Esophagus muscularis mucosa (tissue), 4 donors: ENCODE measurements at regions not wholly inside any gene's neighbourhood (a gene's known extent, or its start where the extent isn't known, plus 50 kb on each side); places are given as distances from the start of the nearest gene placed in this dataset.

ENCODE experiments used
- EP300 ChIP-seq: sonication (generic); formaldehyde crosslinking; IDR thresholded peaks from one replicate; pipeline ENCODE4 v1.6.1; 2017; ENCODE audit warnings: antibody characterized with exemption
- POLR2A ChIP-seq: fragments of 450-650 bp; IDR thresholded peaks from one replicate; pipeline ENCODE4 v1.6.1; 2017; ENCODE audit warnings: antibody characterized with exemption, moderate library complexity, mild to moderate bottlenecking, low read depth
- POLR2AphosphoS5 ChIP-seq, 2 donors: sonication (generic); formaldehyde crosslinking; IDR thresholded peaks; one replicate each; pipeline ENCODE4 v1.6.1; 2017; ENCODE audit warnings: antibody characterized with exemption in 2 of 2
- TF ChIP-seq, protein P1 (sequence below), 3 experiments: fragments of 200-600 bp in 2 of 3; fragments of 450-650 bp in 1 of 3; sonication (generic) in 2 of 3; IDR thresholded peaks; one replicate each; pipeline ENCODE4 v1.5.1; 2017 to 2019; ENCODE audit warnings: antibody characterized with exemption in 3 of 3, mild to moderate bottlenecking in 2 of 3, moderate library complexity in 1 of 3

DNA sequence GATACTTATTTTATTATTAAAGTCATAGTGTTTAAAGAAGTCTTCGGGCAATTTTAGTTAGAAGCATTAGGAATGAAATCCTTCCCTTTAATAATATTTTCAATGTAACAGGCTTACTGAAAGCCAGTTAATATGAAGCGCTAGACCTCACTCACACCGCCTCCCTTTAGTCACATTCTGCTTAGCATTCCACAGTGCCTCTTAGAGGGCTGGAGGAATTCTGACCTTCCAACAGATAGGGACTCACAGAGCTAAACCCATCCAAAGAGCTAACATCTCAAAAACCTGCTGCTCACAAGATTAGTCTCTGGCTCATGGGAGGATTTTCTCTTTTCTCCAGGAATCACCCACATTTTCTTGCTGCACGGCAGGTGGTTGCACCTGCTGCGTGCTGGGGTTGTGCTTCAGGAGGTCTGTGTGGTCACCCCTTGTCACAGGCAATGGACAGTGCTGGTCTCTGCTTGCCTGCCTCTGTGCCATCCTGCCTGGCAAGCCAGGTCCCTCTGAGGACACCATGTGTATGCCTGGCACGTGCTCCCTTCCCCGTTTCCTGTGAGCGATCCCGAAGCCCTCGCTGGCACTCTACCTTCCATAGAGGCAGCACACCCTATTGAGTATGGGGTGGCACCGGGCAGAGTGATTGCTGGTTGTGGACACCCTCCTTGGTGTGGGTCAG lies 91.8 kb downstream of the KLF6 start:
- TF ChIP-seq, protein P1, sequence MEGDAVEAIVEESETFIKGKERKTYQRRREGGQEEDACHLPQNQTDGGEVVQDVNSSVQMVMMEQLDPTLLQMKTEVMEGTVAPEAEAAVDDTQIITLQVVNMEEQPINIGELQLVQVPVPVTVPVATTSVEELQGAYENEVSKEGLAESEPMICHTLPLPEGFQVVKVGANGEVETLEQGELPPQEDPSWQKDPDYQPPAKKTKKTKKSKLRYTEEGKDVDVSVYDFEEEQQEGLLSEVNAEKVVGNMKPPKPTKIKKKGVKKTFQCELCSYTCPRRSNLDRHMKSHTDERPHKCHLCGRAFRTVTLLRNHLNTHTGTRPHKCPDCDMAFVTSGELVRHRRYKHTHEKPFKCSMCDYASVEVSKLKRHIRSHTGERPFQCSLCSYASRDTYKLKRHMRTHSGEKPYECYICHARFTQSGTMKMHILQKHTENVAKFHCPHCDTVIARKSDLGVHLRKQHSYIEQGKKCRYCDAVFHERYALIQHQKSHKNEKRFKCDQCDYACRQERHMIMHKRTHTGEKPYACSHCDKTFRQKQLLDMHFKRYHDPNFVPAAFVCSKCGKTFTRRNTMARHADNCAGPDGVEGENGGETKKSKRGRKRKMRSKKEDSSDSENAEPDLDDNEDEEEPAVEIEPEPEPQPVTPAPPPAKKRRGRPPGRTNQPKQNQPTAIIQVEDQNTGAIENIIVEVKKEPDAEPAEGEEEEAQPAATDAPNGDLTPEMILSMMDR (IDR thresholded peaks at IDR 0.05): no peak
- TF ChIP-seq POLR2AphosphoS5 (IDR thresholded peaks at IDR 0.05) (no peak), POLR2A (no peak), EP300 (no peak)
